Dermis microvascular lymphatic vessel endothelial cell (primary cell): ENCODE measurements at regions not wholly inside any gene's neighbourhood (a gene's known extent, or its start where the extent isn't known, plus 50 kb on each side); places are given as distances from the start of the nearest gene placed in this dataset.

Experiments
- DNase-seq, 2 donors: peaks; one replicate each; pipeline versions ENCODE4 v3.0.0 to v3.0.0-alpha.2; 2010; ENCODE audit warnings: low read depth in 2 of 2

- DNase-seq: no peak
Observed at GRCh38 chr10:7478727-7479457, 68.1 kb upstream of the SFMBT2 start.

- no peak for DNase-seq
Observed at GRCh38 chr10:7477538-7478334, 66.9 kb upstream of the SFMBT2 start.

- DNase-seq: no peak
Observed at GRCh38 chr10:7475939-7476338, 65.1 kb upstream of the SFMBT2 start.

GRCh38 chr10:7475046-7475911 is 64.4 kb upstream of the SFMBT2 start:
- no peak for DNase-seq

GRCh38 chr10:7474388-7474787 is 63.6 kb upstream of the SFMBT2 start:
- no peak for DNase-seq

- no peak for DNase-seq
Observed at GRCh38 chr10:7473474-7473873, 62.6 kb upstream of the SFMBT2 start.

- no peak for DNase-seq
Observed at GRCh38 chr10:7471720-7472367, 61.0 kb upstream of the SFMBT2 start.

- no peak for DNase-seq
Observed at GRCh38 chr10:7470371-7470770, 59.5 kb upstream of the SFMBT2 start.

GRCh38 chr10:7467031-7467667 is 56.3 kb upstream of the SFMBT2 start:
- DNase-seq: no peak

GRCh38 chr10:7464691-7465090 is 53.9 kb upstream of the SFMBT2 start:
- no peak for DNase-seq
